ENCODE measurements at regions not wholly inside any gene's neighbourhood (a gene's known extent, or its start where the extent isn't known, plus 50 kb on each side); places are given as distances from the start of the nearest gene placed in this dataset.

GRCh38 chr4:41838590-41838989, 90.1 kb upstream of the PHOX2B start:
- FAIRE-seq: no peak
- dilution Hi-C loops (cut with MboI; ENCODE audit: extremely low pct_ligation_motif_present, low sequenced_read_pairs): no loop called here

DNA sequence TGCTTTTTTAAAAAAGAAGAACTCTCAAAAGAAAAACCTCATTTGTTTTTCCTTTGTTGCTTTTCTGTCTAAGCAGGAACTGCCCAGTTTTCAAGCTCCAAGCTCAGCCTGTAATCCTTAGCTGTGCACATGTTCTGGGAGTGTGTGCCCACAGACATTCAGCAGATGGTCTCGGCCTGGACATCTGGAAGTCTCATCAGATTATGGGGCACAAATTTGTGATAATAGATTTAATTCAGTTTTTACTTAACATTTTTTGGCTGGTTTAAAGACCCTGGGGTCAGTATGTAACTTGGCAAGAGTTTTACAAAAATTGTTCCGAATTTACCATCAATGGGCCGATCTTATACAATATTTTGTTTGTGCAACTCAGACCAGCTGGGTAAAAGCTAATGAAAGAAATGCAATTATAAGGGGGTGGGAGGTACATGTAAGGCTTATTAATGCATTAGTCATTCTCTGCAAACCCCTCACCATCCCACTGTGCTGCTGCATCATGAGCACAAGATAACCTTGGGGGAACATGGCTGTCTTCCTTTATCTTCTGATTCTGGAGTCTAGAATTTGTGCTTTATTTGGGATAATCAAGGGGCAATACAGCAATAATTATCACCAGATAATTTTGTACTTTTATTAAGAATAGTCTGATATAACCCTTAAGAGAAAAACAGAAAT, 86.9 kb upstream of the PHOX2B start:
- FAIRE-seq (no peak), DNase-seq (ENCODE audit: low read depth, low spot score) (no peak)
- Histone ChIP-seq H3K36me3 (ENCODE audit: control insufficient read depth in 2 of 2, extremely low read depth in 1 of 2, insufficient read depth in 2 of 2, low read length in 2 of 2) (no peaks in the 10 kb centered on the region), H3K9ac (ENCODE audit: control insufficient read depth, extremely low read depth, insufficient read depth, low read length) (no peak overlapping the region), H3K4me2 (ENCODE audit: control insufficient read depth, extremely low read depth, insufficient read depth, low read depth, low read length) (no peak overlapping the region), H2AFZ (ENCODE audit: control insufficient read depth, low read length) (no peak overlapping the region), H3K27ac (ENCODE audit: control insufficient read depth, insufficient read depth, low read length) (no peak overlapping the region), H4K20me1 (ENCODE audit: control insufficient read depth, extremely low read depth, insufficient read depth, low read length) (no peaks in the 10 kb centered on the region), H3K27me3 (ENCODE audit: control insufficient read depth, extremely low read depth, insufficient read depth, low read length) (no peaks in the 10 kb centered on the region), H3K9me1 (ENCODE audit: control insufficient read depth, extremely low read depth, insufficient read depth, low read length) (no peaks in the 10 kb centered on the region), H3K79me2 (ENCODE audit: control insufficient read depth, insufficient read depth, low read length) (no peaks in the 10 kb centered on the region), H3K9me3 (ENCODE audit: control insufficient read depth, low read depth, low read length) (no peaks in the 10 kb centered on the region), H3K4me3 (ENCODE audit: control insufficient read depth in 2 of 3, extremely low read depth in 1 of 3, insufficient read depth in 2 of 3, low read depth in 1 of 3, low read length in 3 of 3) (no peak overlapping the region), H3K4me1 (ENCODE audit: control insufficient read depth, extremely low read depth, insufficient read depth, low read length) (peaks cover 4% of the 10 kb centered on the region)
- TF ChIP-seq EZH2 (IDR thresholded peaks at IDR 0.05; ENCODE audit: low read length): no peak
- TF ChIP-seq, protein P1, sequence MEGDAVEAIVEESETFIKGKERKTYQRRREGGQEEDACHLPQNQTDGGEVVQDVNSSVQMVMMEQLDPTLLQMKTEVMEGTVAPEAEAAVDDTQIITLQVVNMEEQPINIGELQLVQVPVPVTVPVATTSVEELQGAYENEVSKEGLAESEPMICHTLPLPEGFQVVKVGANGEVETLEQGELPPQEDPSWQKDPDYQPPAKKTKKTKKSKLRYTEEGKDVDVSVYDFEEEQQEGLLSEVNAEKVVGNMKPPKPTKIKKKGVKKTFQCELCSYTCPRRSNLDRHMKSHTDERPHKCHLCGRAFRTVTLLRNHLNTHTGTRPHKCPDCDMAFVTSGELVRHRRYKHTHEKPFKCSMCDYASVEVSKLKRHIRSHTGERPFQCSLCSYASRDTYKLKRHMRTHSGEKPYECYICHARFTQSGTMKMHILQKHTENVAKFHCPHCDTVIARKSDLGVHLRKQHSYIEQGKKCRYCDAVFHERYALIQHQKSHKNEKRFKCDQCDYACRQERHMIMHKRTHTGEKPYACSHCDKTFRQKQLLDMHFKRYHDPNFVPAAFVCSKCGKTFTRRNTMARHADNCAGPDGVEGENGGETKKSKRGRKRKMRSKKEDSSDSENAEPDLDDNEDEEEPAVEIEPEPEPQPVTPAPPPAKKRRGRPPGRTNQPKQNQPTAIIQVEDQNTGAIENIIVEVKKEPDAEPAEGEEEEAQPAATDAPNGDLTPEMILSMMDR (optimal IDR thresholded peaks at IDR 0.05 in 1 of 3, IDR thresholded peaks at IDR 0.05 in 1 of 3, conservative IDR thresholded peaks at IDR 0.05 in 1 of 3; ENCODE audit: extremely low read depth in 1 of 3, insufficient read depth in 2 of 3, low read length in 3 of 3): no peak
- dilution Hi-C loops (cut with MboI; ENCODE audit: extremely low pct_ligation_motif_present, low sequenced_read_pairs): no loop called here

More at GRCh38 chr4:41838590-41838989, 90.1 kb upstream of the PHOX2B start:
- Histone ChIP-seq H3K79me2 (ENCODE audit: control insufficient read depth, insufficient read depth, low read length) (no peaks in the 10 kb centered on the region), H2AFZ (ENCODE audit: control insufficient read depth, low read length) (no peak overlapping the region), H4K20me1 (ENCODE audit: control insufficient read depth, extremely low read depth, insufficient read depth, low read length) (no peaks in the 10 kb centered on the region), H3K9ac (ENCODE audit: control insufficient read depth, extremely low read depth, insufficient read depth, low read length) (no peak overlapping the region), H3K27ac (ENCODE audit: control insufficient read depth, insufficient read depth, low read length) (no peak overlapping the region), H3K4me2 (ENCODE audit: control insufficient read depth, extremely low read depth, insufficient read depth, low read depth, low read length) (no peak overlapping the region), H3K9me1 (ENCODE audit: control insufficient read depth, extremely low read depth, insufficient read depth, low read length) (no peaks in the 10 kb centered on the region), H3K4me1 (ENCODE audit: control insufficient read depth, extremely low read depth, insufficient read depth, low read length) (peaks cover 6% of the 10 kb centered on the region), H3K36me3 (ENCODE audit: control insufficient read depth in 2 of 2, extremely low read depth in 1 of 2, insufficient read depth in 2 of 2, low read length in 2 of 2) (no peaks in the 10 kb centered on the region), H3K27me3 (ENCODE audit: control insufficient read depth, extremely low read depth, insufficient read depth, low read length) (no peaks in the 10 kb centered on the region), H3K4me3 (ENCODE audit: control insufficient read depth in 2 of 3, extremely low read depth in 1 of 3, insufficient read depth in 2 of 3, low read depth in 1 of 3, low read length in 3 of 3) (no peak overlapping the region), H3K9me3 (ENCODE audit: control insufficient read depth, low read depth, low read length) (no peaks in the 10 kb centered on the region)
- TF ChIP-seq, protein P1 (optimal IDR thresholded peaks at IDR 0.05 in 1 of 3, IDR thresholded peaks at IDR 0.05 in 1 of 3, conservative IDR thresholded peaks at IDR 0.05 in 1 of 3; ENCODE audit: extremely low read depth in 1 of 3, insufficient read depth in 2 of 3, low read length in 3 of 3): no peak
- no peak for TF ChIP-seq EZH2 (IDR thresholded peaks at IDR 0.05; ENCODE audit: low read length)
- DNase-seq (ENCODE audit: low read depth, low spot score): no peak
